ENCODE measurements at regions not wholly inside any gene's neighbourhood (a gene's known extent, or its start where the extent isn't known, plus 50 kb on each side); places are given as distances from the start of the nearest gene placed in this dataset.

- CTCF ChIA-PET = interaction anchor here (0.5 kb wide), 1 partner anchor 145 kb away, joined by 4 read pairs; no protein-coding TSS in a partner anchor
- TF ChIP-seq CTCF (conservative IDR thresholded peaks at IDR 0.05) (no peak), EZH2 (IDR thresholded peaks at IDR 0.05; ENCODE audit: low read depth) (no peak)
- no peak overlapping the region for H3K4me3 ChIP-seq
- no peak overlapping the region for H3K4me2 ChIP-seq
- POLR2A ChIA-PET (ENCODE audit: unreplicated experiment) = no interaction called here
- no peak overlapping the region for H3K27ac ChIP-seq
- H3K4me1 ChIP-seq (replicated peaks; ENCODE audit: insufficient read depth) = no peaks in the 10 kb centered on the region
- H3K9me3 ChIP-seq (ENCODE audit: insufficient read depth, low read depth) = no peaks in the 10 kb centered on the region
- H3K36me3 ChIP-seq (ENCODE audit: low read depth) = no peaks in the 10 kb centered on the region
- no peaks in the 10 kb centered on the region for H3K79me2 ChIP-seq (ENCODE audit: low read depth)
- intact Hi-C loops (cut with micrococcal nuclease; ENCODE audit: unreplicated experiment) = no loop called here
- H3F3A ChIP-seq (ENCODE audit: insufficient read depth, low read depth) = no peaks in the 10 kb centered on the region
- H4K20me1 ChIP-seq (ENCODE audit: insufficient read depth) = no peaks in the 10 kb centered on the region
- DNase-seq = no peak
- no peaks in the 10 kb centered on the region for H3K9me2 ChIP-seq (ENCODE audit: insufficient read depth)
- no peak overlapping the region for H2AFZ ChIP-seq
- no peaks in the 10 kb centered on the region for H3K27me3 ChIP-seq (ENCODE audit: insufficient read depth, low read depth)
- no TSS peak for BruUV-seq (replicated peaks)
Measured at GRCh38 chr2:10981451-10981850, 69.7 kb downstream of the KCNF1 start.

GRCh38 chr2:10981941-10982431 is 70.3 kb downstream of the KCNF1 start:
- no peaks in the 10 kb centered on the region for H3K79me2 ChIP-seq (ENCODE audit: low read depth)
- no peak overlapping the region for H3K4me2 ChIP-seq
- no peaks in the 10 kb centered on the region for H3K9me3 ChIP-seq (ENCODE audit: insufficient read depth, low read depth)
- no peaks in the 10 kb centered on the region for H3K27me3 ChIP-seq (ENCODE audit: insufficient read depth, low read depth)
- ChIA-PET POLR2A (ENCODE audit: unreplicated experiment) (no interaction called here), CTCF (interaction anchor here (0.5 kb wide), 1 partner anchor 146 kb away, joined by 4 read pairs; no protein-coding TSS in a partner anchor)
- no peaks in the 10 kb centered on the region for H3F3A ChIP-seq (ENCODE audit: insufficient read depth, low read depth)
- no peaks in the 10 kb centered on the region for H3K9me2 ChIP-seq (ENCODE audit: insufficient read depth)
- H3K27ac ChIP-seq = no peak overlapping the region
- no TSS peak for BruUV-seq (replicated peaks)
- no peaks in the 10 kb centered on the region for H3K36me3 ChIP-seq (ENCODE audit: low read depth)
- no peaks in the 10 kb centered on the region for H4K20me1 ChIP-seq (ENCODE audit: insufficient read depth)
- TF ChIP-seq EZH2 (IDR thresholded peaks at IDR 0.05; ENCODE audit: low read depth) (no peak), CTCF (conservative IDR thresholded peaks at IDR 0.05) (no peak)
- H3K4me1 ChIP-seq (replicated peaks; ENCODE audit: insufficient read depth) = no peaks in the 10 kb centered on the region
- intact Hi-C loops (cut with micrococcal nuclease; ENCODE audit: unreplicated experiment) = no loop called here
- H3K4me3 ChIP-seq = no peak overlapping the region
- no peak overlapping the region for H2AFZ ChIP-seq
- DNase-seq = no peak

- ChIA-PET CTCF (no interaction called here), POLR2A (ENCODE audit: unreplicated experiment) (interaction anchor here (0.6 kb wide), 1 partner anchor 93 kb away, joined by 3 read pairs; no protein-coding TSS in a partner anchor)
- Histone ChIP-seq H3K9me2 (ENCODE audit: insufficient read depth) (no peaks in the 10 kb centered on the region), H2AFZ (no peak overlapping the region), H3K27ac (no peak overlapping the region), H3K4me1 (replicated peaks; ENCODE audit: insufficient read depth) (no peaks in the 10 kb centered on the region), H3K9me3 (ENCODE audit: insufficient read depth, low read depth) (no peaks in the 10 kb centered on the region), H3K4me2 (no peak overlapping the region), H3K36me3 (ENCODE audit: low read depth) (no peaks in the 10 kb centered on the region), H3K4me3 (no peak overlapping the region), H3F3A (ENCODE audit: insufficient read depth, low read depth) (no peaks in the 10 kb centered on the region), H4K20me1 (ENCODE audit: insufficient read depth) (no peaks in the 10 kb centered on the region), H3K79me2 (ENCODE audit: low read depth) (no peaks in the 10 kb centered on the region), H3K27me3 (ENCODE audit: insufficient read depth, low read depth) (no peaks in the 10 kb centered on the region)
- TF ChIP-seq CTCF (conservative IDR thresholded peaks at IDR 0.05) (no peak), EZH2 (IDR thresholded peaks at IDR 0.05; ENCODE audit: low read depth) (no peak)
- DNase-seq = no peak
- intact Hi-C loops (cut with micrococcal nuclease; ENCODE audit: unreplicated experiment) = no loop called here
- BruUV-seq (replicated peaks) = no TSS peak
Measured at GRCh38 chr2:10982931-10983701, 71.4 kb downstream of the KCNF1 start.
